Thoracic aorta (tissue), 2 donors: ENCODE measurements at regions not wholly inside any gene's neighbourhood (a gene's known extent, or its start where the extent isn't known, plus 50 kb on each side); places are given as distances from the start of the nearest gene placed in this dataset.

Experiments
- ATAC-seq: fragments of 150-250 bp; one replicate; pipeline ENCODE4 v1.8.0; 2017; ENCODE audit warnings: low read depth; ENCODE audit not compliant: insufficient number of reproducible peaks, low FRiP score
- DNase-seq: peaks from one replicate; pipeline ENCODE4 v3.0.0-alpha.2; 2020; ENCODE audit warnings: low spot score
- H3K27ac ChIP-seq, 2 donors: fragments of 200-600 bp; sonication (generic); 1 replicate in 1 of 2; 2 replicates in 1 of 2; pipeline ENCODE4 v1.5.1; 2016; ENCODE audit warnings: mild to moderate bottlenecking in 2 of 2, moderate library complexity in 2 of 2
- H3K27me3 ChIP-seq: fragments of 200-600 bp; sonication (generic); replicated peaks from 2 replicates; pipeline ENCODE4 v1.6.0; 2016; ENCODE audit warnings: mild to moderate bottlenecking; ENCODE audit not compliant: insufficient read depth
- H3K36me3 ChIP-seq: fragments of 200-600 bp; sonication (generic); one replicate; pipeline ENCODE4 v1.5.1; 2016
- H3K4me1 ChIP-seq, 2 donors: fragments of 200-600 bp; sonication (generic); 1 replicate in 1 of 2; 2 replicates in 1 of 2; pipeline versions ENCODE4 v1.5.1 to v1.6.0; 2016; ENCODE audit warnings: low read depth in 2 of 2, mild to moderate bottlenecking in 1 of 2; ENCODE audit not compliant: control insufficient read depth in 1 of 2
- H3K4me3 ChIP-seq: fragments of 200-600 bp; sonication (generic); 2 replicates; pipeline ENCODE4 v1.5.1; 2016; ENCODE audit warnings: mild to moderate bottlenecking
- H3K9me3 ChIP-seq: fragments of 200-600 bp; sonication (generic); 2 replicates; pipeline ENCODE4 v1.5.1; 2016
- CTCF ChIP-seq: fragments of 200-600 bp; sonication (generic); IDR thresholded peaks from one replicate; pipeline ENCODE4 v1.5.1; 2019; ENCODE audit warnings: antibody characterized with exemption

GRCh38 chr3:159208050-159208449 is 406.2 kb downstream of the MFSD1 start:
- ATAC-seq: no peak
- Histone ChIP-seq H3K4me3 (no peak overlapping the region), H3K4me1 (no peaks in the 10 kb centered on the region), H3K27ac (no peak overlapping the region), H3K9me3 (no peaks in the 10 kb centered on the region), H3K27me3 (no peaks in the 10 kb centered on the region), H3K36me3 (no peaks in the 10 kb centered on the region)
- TF ChIP-seq CTCF: no peak
- DNase-seq: no peak

GRCh38 chr3:159209459-159209858 is 407.6 kb downstream of the MFSD1 start:
- Histone ChIP-seq H3K36me3 (no peaks in the 10 kb centered on the region), H3K4me1 (no peaks in the 10 kb centered on the region), H3K4me3 (no peak overlapping the region), H3K27me3 (no peaks in the 10 kb centered on the region), H3K9me3 (no peaks in the 10 kb centered on the region), H3K27ac (no peak overlapping the region)
- DNase-seq (no peak), ATAC-seq (no peak)
- no peak for TF ChIP-seq CTCF

GRCh38 chr3:159210336-159210735 is 408.5 kb downstream of the MFSD1 start:
- no peak for TF ChIP-seq CTCF
- DNase-seq (no peak), ATAC-seq (no peak)
- Histone ChIP-seq H3K27me3 (no peaks in the 10 kb centered on the region), H3K4me3 (no peak overlapping the region), H3K9me3 (no peaks in the 10 kb centered on the region), H3K27ac (no peak overlapping the region), H3K36me3 (no peaks in the 10 kb centered on the region), H3K4me1 (no peaks in the 10 kb centered on the region)

GRCh38 chr3:159216311-159216710 is 414.5 kb downstream of the MFSD1 start:
- no peak for TF ChIP-seq CTCF

GRCh38 chr3:159219231-159219630 is 417.4 kb downstream of the MFSD1 start:
- DNase-seq: no peak
- no peak for TF ChIP-seq CTCF
- H3K4me3 ChIP-seq: no peak overlapping the region
- no peaks in the 10 kb centered on the region for H3K27me3 ChIP-seq
- H3K27ac ChIP-seq: no peak overlapping the region
- no peaks in the 10 kb centered on the region for H3K9me3 ChIP-seq
- H3K4me1 ChIP-seq: no peaks in the 10 kb centered on the region
- ATAC-seq: no peak
- H3K36me3 ChIP-seq: no peaks in the 10 kb centered on the region

More at GRCh38 chr3:159216311-159216710, 414.5 kb downstream of the MFSD1 start:
- Histone ChIP-seq H3K27ac (no peak overlapping the region), H3K27me3 (no peaks in the 10 kb centered on the region), H3K4me1 (no peaks in the 10 kb centered on the region), H3K9me3 (no peaks in the 10 kb centered on the region), H3K4me3 (no peak overlapping the region), H3K36me3 (no peaks in the 10 kb centered on the region)
- no peak for ATAC-seq
- DNase-seq: no peak
